SK-N-SH treated with all-trans-retinoic acid at 6 μM for 48 hours (cell line): ENCODE measurements at regions not wholly inside any gene's neighbourhood (a gene's known extent, or its start where the extent isn't known, plus 50 kb on each side); places are given as distances from the start of the nearest gene placed in this dataset.

ENCODE experiments used
- ARNTL ChIP-seq: fragments of 450-650 bp; formaldehyde crosslinking; IDR thresholded peaks from 2 replicates; pipeline ENCODE4 v1.5.0; 2020; ENCODE audit warnings: low read depth, mild to moderate bottlenecking, moderate library complexity, borderline replicate concordance
- BACH2 ChIP-seq: fragments of 250-450 bp; sonication (Bioruptor Pico); IDR thresholded peaks from 2 replicates; pipeline ENCODE4 v1.9.0; 2021; ENCODE audit warnings: mild to moderate bottlenecking, borderline replicate concordance
- CSDC2 ChIP-seq: fragments of 250-450 bp; sonication (Bioruptor Pico); IDR thresholded peaks from 2 replicates; pipeline ENCODE4 v1.5.0; 2020; ENCODE audit warnings: mild to moderate bottlenecking, moderate library complexity
- GLIS3 ChIP-seq: fragments of 250-450 bp; sonication (Bioruptor Pico); IDR thresholded peaks from 2 replicates; pipeline ENCODE4 v1.5.0; 2020; ENCODE audit warnings: mild to moderate bottlenecking, moderate library complexity
- POU6F1 ChIP-seq: fragments of 250-450 bp; sonication (Bioruptor Pico); IDR thresholded peaks from 2 replicates; pipeline ENCODE4 v1.8.0; 2021; ENCODE audit warnings: low read depth, mild to moderate bottlenecking, moderate library complexity, borderline replicate concordance
- ZNF70 ChIP-seq: fragments of 450-650 bp; formaldehyde crosslinking; IDR thresholded peaks from 2 replicates; pipeline ENCODE4 v1.5.0; 2020; ENCODE audit warnings: mild to moderate bottlenecking, moderate library complexity

- TF ChIP-seq ZNF70 (CRISPR knock-in tag): no peak
- TF ChIP-seq CSDC2 (CRISPR knock-in tag): no peak
- no peak for TF ChIP-seq POU6F1
- no peak for TF ChIP-seq GLIS3 (CRISPR knock-in tag)
- TF ChIP-seq ARNTL (CRISPR knock-in tag): no peak
- no peak for TF ChIP-seq BACH2 (CRISPR knock-in tag)
Measured at GRCh38 chr5:158050421-158050820, 191.5 kb upstream of the CLINT1 start.
